H1 (cell line): ENCODE measurements at regions not wholly inside any gene's neighbourhood (a gene's known extent, or its start where the extent isn't known, plus 50 kb on each side); places are given as distances from the start of the nearest gene placed in this dataset.

Experiments used
- KDM5A ChIP-seq: fragments of 200-600 bp; IDR thresholded peaks from 2 replicates; pipeline ENCODE4 v1.7.1; 2012; ENCODE audit warnings: mild to moderate bottlenecking, low read length, inconsistent platforms, mixed read lengths
- NANOG ChIP-seq: IDR thresholded peaks from 2 replicates; pipeline ENCODE4 v1.6.1; 2011; ENCODE audit warnings: low read length, low read depth, mild to moderate bottlenecking, inconsistent platforms; ENCODE audit not compliant: insufficient read depth, poor library complexity, severe bottlenecking
- RNF2 ChIP-seq: fragments of 200-900, 300-1000 bp; sonication (generic); IDR thresholded peaks from 2 replicates; pipeline ENCODE4 v1.7.1; 2016; ENCODE audit warnings: borderline replicate concordance, low read depth, mild to moderate bottlenecking, antibody characterized with exemption, low read length; ENCODE audit not compliant: poor library complexity, severe bottlenecking; ENCODE audit errors: missing control alignments
- YY1 ChIP-seq: IDR thresholded peaks from 2 replicates; pipeline ENCODE4 v1.6.1; 2011; ENCODE audit warnings: low read depth, mild to moderate bottlenecking, low read length

GRCh38 chr13:85632526-85633195 lies 166.6 kb downstream of the SLITRK6 start (continued):
- TF ChIP-seq RNF2, result no peak
- TF ChIP-seq NANOG, result no peak
- no peak for TF ChIP-seq YY1
- no peak for TF ChIP-seq KDM5A
